ENCODE measurements at regions not wholly inside any gene's neighbourhood (a gene's known extent, or its start where the extent isn't known, plus 50 kb on each side); places are given as distances from the start of the nearest gene placed in this dataset.

- no peak for TF ChIP-seq ZFX (IDR thresholded peaks at IDR 0.05)
- POLR2A ChIA-PET: no interaction called here
- Histone ChIP-seq H3K27me3 (ENCODE audit: insufficient read depth, low read length) (peaks cover 4% of the 10 kb centered on the region; the same call in 1 of the 2 replicates), H3K9me3 (ENCODE audit: control insufficient read depth in 1 of 2, insufficient read depth in 1 of 2, low read depth in 1 of 2, low read length in 2 of 2) (no peaks in the 10 kb centered on the region), H3K9ac (ENCODE audit: low read length) (no peak overlapping the region), H3K4me3 (replicated peaks in 1 of 2; ENCODE audit: low read depth in 1 of 2, low read length in 2 of 2) (no peak overlapping the region), H3K4me2 (ENCODE audit: low read length) (no peak overlapping the region), H4K20me1 (ENCODE audit: insufficient read depth) (no peaks in the 10 kb centered on the region), H3K9me2 (ENCODE audit: insufficient read depth) (no peaks in the 10 kb centered on the region), H3K27ac (ENCODE audit: low read depth, low read length) (no peak overlapping the region), H3K36me3 (ENCODE audit: control insufficient read depth in 1 of 2, insufficient read depth in 2 of 2, low read length in 2 of 2) (no peaks in the 10 kb centered on the region), H3K79me2 (ENCODE audit: insufficient read depth, low read length) (no peaks in the 10 kb centered on the region), H2AFZ (ENCODE audit: low read depth, low read length, poor library complexity, severe bottlenecking) (no peak overlapping the region), H3K4me1 (ENCODE audit: control insufficient read depth in 1 of 2, insufficient read depth in 2 of 2, low read length in 2 of 2) (no peaks in the 10 kb centered on the region)
- CTCF ChIA-PET: no interaction called here
- BruUV-seq (replicated peaks): no TSS peak
- no peak for ATAC-seq
- intact Hi-C loops (cut with micrococcal nuclease): no loop called here
- RAD21 ChIA-PET (ENCODE audit: low non-redundant PET in 1 of 2, low total read pairs in 2 of 2, uncharacterized antibody in 2 of 2, unreplicated experiment in 2 of 2): no interaction called here
- DNase-seq (ENCODE audit: low read depth, low spot score): no peak
These were observed 163.4 kb upstream of the ERCC4 start for GRCh38 chr16:13756411-13757140.

- ChIA-PET POLR2A (no interaction called here), CTCF (no interaction called here)
- no peaks in the 10 kb centered on the region for H3K4me1 ChIP-seq (ENCODE audit: control insufficient read depth in 1 of 2, insufficient read depth in 2 of 2, low read length in 2 of 2)
- TF ChIP-seq EZH2 (IDR thresholded peaks at IDR 0.05): no peak
- TF ChIP-seq ZBTB33 (IDR thresholded peaks at IDR 0.05; ENCODE audit: extremely low read depth, insufficient replicate concordance, low read length): no peak
- TF ChIP-seq EGR1 (IDR thresholded peaks at IDR 0.05; ENCODE audit: low read depth): no peak
- TF ChIP-seq JUND (IDR thresholded peaks at IDR 0.05): no peak
- TF ChIP-seq FOSL1 (IDR thresholded peaks at IDR 0.05; ENCODE audit: low read depth): no peak
- TF ChIP-seq EZH2phosphoT487 (IDR thresholded peaks at IDR 0.05; ENCODE audit: borderline replicate concordance): no peak
- TF ChIP-seq CBX3 (IDR thresholded peaks at IDR 0.05; ENCODE audit: low read depth): no peak
- TF ChIP-seq ATF3 (IDR thresholded peaks at IDR 0.05): no peak
- no peak for TF ChIP-seq CTCF (IDR thresholded peaks at IDR 0.05 in 2 of 3, conservative IDR thresholded peaks at IDR 0.05 in 1 of 3; ENCODE audit: borderline replicate concordance in 1 of 3, insufficient read depth in 1 of 3, low read depth in 2 of 3, low read length in 2 of 3)
- no peak for TF ChIP-seq MAX (IDR thresholded peaks at IDR 0.05)
- no peak for TF ChIP-seq YY1 (IDR thresholded peaks at IDR 0.05; ENCODE audit: extremely low read depth, insufficient replicate concordance, low read depth, low read length)
- TF ChIP-seq ELF1 (IDR thresholded peaks at IDR 0.05; ENCODE audit: borderline replicate concordance, low read depth): no peak
- no peak for TF ChIP-seq POLR2AphosphoS5 (IDR thresholded peaks at IDR 0.05; ENCODE audit: low read depth, low read length)
- TF ChIP-seq SRF (IDR thresholded peaks at IDR 0.05; ENCODE audit: low read depth): no peak
- TF ChIP-seq TCF7L2 (IDR thresholded peaks at IDR 0.05; ENCODE audit: borderline replicate concordance, extremely low read depth, insufficient read depth, insufficient read length): no peak
- TF ChIP-seq ZFX (IDR thresholded peaks at IDR 0.05): no peak
- no peak for TF ChIP-seq SP1 (IDR thresholded peaks at IDR 0.05; ENCODE audit: low read depth)
- TF ChIP-seq SIN3A (IDR thresholded peaks at IDR 0.05; ENCODE audit: low read depth): no peak
These were observed 153.6 kb upstream of the ERCC4 start for GRCh38 chr16:13766334-13766733.

More at GRCh38 chr16:13766334-13766733, 153.6 kb upstream of the ERCC4 start:
- H2AFZ ChIP-seq (ENCODE audit: low read depth, low read length, poor library complexity, severe bottlenecking): no peak overlapping the region
- H3K27me3 ChIP-seq (ENCODE audit: insufficient read depth, low read length): 0 out of 2 replicates have a peak, but pooled peaks cover 6% of the 10 kb centered on the region
- RAD21 ChIA-PET (ENCODE audit: low non-redundant PET in 1 of 2, low total read pairs in 2 of 2, uncharacterized antibody in 2 of 2, unreplicated experiment in 2 of 2): no interaction called here
- no peak overlapping the region for H3K27ac ChIP-seq (ENCODE audit: low read depth, low read length)
- H3K4me2 ChIP-seq (ENCODE audit: low read length): no peak overlapping the region
- intact Hi-C loops (cut with micrococcal nuclease): no loop called here
- H3K9me2 ChIP-seq (ENCODE audit: insufficient read depth): no peaks in the 10 kb centered on the region
- no peaks in the 10 kb centered on the region for H4K20me1 ChIP-seq (ENCODE audit: insufficient read depth)
- DNase-seq (ENCODE audit: low read depth, low spot score) (no peak), ATAC-seq (no peak)
- H3K9me3 ChIP-seq (ENCODE audit: control insufficient read depth in 1 of 2, insufficient read depth in 1 of 2, low read depth in 1 of 2, low read length in 2 of 2): no peaks in the 10 kb centered on the region
- no peak overlapping the region for H3K9ac ChIP-seq (ENCODE audit: low read length)
- H3K4me3 ChIP-seq (replicated peaks in 1 of 2; ENCODE audit: low read depth in 1 of 2, low read length in 2 of 2): no peak overlapping the region
- H3K79me2 ChIP-seq (ENCODE audit: insufficient read depth, low read length): no peaks in the 10 kb centered on the region
- H3K36me3 ChIP-seq (ENCODE audit: control insufficient read depth in 1 of 2, insufficient read depth in 2 of 2, low read length in 2 of 2): no peaks in the 10 kb centered on the region
- no TSS peak for BruUV-seq (replicated peaks)
